NCI-H2227 (cell line): ENCODE measurements at regions not wholly inside any gene's neighbourhood (a gene's known extent, or its start where the extent isn't known, plus 50 kb on each side); places are given as distances from the start of the nearest gene placed in this dataset.

Experiments used
- DNase-seq: peaks from one replicate; lab custom pipeline; 2025; ENCODE audit not compliant: unreplicated experiment; lab: John Stamatoyannopoulos, UW

DNA sequence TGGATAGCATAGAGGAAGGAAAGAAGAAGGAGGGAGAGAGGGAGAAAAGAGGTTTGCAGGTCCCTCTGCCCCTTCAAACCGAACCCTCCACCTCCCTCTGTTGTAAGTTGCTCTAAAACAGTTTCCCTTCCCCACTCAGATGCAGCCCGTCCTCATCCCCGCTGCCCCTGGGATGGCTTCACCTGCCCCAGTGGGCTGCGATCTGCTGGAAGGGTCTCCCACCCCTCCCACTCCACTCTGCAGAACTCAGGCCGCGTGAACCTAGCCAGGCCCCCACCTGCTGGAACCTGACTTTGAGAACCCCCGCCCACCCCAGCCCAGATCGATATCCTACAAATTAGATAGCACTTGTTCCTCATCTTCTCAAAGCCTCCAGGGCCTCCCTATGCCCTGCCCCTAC lies 190.8 kb downstream of the DLL1 start:
- no peak for DNase-seq

DNA sequence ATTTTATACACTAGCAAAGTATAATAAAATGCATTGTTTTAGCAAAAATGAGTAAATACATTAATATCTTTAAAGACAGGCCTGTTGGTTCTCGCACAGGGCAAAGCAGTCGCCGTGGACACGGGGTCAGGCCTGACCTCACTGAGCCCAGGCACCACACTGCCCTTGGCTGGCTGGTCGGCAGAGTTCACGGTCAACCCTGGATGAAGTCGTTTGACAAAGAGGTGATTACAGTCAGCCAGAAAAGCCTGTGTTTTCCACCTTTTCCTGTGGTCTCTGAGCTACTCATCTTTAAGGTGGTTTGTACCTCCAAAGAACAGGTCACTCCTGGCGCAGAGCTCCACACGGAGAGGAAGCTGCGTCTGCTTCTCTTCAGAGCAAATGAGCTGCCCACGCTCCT lies 191.5 kb downstream of the DLL1 start:
- DNase-seq = no peak

DNA sequence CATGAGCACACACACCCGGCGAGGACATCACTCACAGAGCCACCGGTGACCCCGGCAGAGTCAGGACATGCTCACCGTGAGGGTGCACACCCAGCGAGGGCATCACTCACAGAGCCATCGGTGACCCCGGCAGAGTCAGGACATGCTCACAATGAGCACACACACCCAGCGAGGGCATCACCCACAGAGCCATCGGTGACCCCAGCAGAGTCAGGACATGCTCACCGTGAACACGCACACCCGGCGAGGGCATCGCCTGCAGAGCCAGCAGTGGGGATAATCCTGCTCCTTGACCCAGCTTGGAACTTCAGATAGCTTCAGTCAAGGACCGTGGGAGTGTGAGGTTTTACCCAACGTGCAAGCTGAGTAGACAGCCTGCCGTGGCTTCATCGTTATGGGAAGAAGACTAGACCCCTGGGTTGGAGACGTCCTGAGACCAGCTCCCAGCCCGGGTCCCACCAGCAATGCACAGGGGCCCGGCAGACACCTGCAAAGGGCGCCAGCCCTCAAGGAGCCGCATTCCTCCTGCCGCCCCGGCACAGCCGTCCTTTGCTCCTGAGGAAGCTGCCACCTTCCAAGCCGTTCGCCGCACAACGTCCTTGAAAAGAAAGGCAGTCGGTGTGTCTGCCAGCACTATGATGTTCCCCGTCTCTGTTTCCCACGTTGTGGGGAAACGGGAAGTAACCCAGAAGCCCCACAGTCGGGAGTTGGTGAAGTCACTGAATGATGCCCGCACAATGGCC lies 192.3 kb downstream of the DLL1 start:
- DNase-seq = no peak

DNA sequence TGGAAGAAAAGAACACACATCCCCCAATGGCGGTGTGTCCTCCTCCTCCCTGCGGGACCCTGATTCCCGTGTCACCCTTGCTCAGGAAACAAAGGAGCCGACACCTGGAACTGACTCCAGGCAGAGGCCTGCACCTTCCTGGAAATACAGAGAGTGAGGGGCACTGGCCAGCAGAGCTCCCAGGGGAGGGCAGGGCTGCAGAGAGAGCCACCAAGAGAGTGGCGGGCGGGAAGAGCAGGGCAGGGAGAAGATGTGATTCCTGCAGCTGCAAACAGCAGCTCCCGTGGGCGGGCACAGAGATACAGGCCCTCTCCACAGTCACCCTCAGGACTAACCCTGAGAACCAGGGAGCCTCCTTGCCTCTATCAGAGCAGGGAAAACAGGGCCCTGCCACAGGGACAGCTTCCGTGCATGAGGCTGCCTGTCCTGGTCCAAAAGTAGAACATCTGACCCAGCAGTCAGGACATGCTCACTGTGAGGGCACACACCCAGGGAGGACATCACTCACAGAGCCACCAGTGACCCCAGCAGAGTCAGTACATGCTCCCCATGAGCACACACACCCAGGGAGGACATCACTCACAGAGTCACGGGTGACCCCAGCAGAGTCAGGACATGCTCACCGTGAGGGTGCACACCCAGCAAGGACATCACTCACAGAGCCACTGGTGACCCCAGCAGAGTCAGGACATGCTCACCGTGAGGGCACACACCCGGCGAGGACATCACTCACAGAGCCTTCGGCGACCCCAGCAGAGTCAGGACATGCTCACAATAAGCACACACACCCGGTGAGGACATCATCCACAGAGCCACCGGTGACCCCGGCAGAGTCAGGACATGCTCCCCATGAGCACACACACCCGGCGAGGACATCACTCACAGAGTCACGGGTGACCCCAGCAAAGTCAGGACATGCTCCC lies 193.1 kb downstream of the DLL1 start:
- DNase-seq = no peak

GRCh38 chr6:170096803-170097504 lies 193.9 kb downstream of the DLL1 start:
- peak; percentile 84 for DNase-seq

- peak; percentile 89 for DNase-seq
Measured at GRCh38 chr6:170096191-170096802, 194.6 kb downstream of the DLL1 start.

- no peak for DNase-seq
Measured at GRCh38 chr6:170095273-170095981, 195.5 kb downstream of the DLL1 start.

- no peak for DNase-seq
Measured at GRCh38 chr6:170094686-170095272, 196.1 kb downstream of the DLL1 start.

- DNase-seq = no peak
Measured at GRCh38 chr6:170093658-170094596, 197.0 kb downstream of the DLL1 start.

DNA sequence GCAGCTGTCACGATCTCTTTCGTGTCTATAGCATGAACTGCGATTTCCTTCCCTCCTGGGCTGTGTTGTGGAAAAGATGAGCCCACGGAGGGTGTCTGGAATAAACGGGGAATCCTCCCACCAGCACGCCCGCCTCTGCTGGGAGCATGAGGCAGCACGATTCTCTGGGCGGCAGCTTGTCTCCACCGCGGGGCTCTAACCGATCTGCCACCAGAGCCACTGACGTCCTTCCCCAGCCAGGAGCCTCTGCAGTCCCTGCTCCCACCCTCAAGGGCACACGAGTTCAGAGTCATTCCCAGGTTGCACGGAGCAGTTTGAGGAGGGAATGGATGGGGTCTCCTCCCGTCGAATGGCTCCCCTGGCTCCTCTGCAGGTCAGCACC lies 197.6 kb downstream of the DLL1 start:
- no peak for DNase-seq

DNA sequence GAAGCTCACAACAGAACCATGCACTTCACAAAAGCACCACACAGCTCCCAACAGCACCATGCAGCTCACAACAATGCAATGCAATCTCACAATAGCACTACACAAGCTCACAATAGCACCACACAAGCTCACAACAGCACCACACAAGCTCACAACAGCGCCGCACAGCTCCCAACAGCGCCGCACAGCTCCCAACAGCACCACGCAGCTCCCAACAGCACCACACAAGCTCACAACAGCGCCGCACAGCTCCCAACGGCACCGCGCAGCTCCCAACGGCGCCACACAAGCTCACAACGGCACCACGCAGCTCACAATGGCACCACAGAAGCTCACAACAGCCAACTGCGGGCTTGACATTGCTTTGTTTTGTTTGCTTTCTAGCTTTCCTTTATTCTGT lies 198.1 kb downstream of the DLL1 start:
- no peak for DNase-seq

GRCh38 chr6:170091639-170092579 lies 199.0 kb downstream of the DLL1 start:
- DNase-seq = no peak

DNA sequence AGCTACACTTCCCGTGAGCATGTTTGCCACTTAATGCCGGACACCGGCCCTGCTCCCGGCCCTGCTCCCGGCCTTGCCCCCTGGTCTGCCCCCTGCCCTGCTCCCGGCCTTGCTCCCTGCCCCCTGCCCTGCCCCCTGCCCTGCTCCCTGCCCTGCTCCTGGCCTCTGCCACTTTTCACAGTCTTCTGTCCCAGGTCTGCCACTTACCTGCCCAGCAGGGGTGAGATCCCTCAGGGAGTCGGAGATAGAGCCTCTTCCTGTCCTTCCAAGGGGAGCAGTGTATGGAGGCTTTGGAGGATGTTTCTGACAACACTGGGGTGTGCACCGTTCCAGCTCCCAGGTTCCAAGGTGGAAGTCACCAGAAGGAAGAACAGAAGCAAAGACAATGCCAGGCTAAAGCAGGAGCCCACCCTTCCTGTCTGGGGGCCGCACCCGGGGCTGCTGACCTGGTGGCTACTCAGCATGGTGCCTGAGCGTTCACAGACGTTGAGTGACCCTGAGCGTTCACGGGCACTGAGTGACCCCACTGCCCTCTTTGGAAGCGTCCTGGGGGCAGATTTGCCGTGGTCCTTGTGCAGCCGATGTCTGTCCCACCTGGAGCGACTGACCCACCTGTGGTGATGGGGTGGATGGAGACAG lies 199.8 kb downstream of the DLL1 start:
- DNase-seq = no peak

DNA sequence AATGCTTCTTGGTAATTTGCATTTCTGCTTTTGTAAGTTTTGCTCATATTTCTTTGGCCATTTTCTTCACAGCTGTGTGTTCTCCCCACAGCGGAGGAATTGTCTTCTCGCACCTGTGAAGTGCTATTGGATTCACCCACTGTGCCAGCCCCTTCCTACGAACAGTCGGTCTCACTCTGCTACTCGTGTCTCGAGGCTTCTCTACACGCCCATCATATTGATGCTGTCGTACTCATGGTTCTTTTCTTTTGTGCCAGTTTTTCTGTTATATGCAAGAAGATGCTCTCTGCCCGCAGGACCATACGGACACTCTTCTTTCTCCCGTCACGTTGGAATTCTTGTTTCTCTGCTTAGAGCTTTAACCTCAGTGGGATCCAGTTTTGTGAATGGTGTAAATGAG lies 200.3 kb downstream of the DLL1 start:
- DNase-seq = no peak

DNA sequence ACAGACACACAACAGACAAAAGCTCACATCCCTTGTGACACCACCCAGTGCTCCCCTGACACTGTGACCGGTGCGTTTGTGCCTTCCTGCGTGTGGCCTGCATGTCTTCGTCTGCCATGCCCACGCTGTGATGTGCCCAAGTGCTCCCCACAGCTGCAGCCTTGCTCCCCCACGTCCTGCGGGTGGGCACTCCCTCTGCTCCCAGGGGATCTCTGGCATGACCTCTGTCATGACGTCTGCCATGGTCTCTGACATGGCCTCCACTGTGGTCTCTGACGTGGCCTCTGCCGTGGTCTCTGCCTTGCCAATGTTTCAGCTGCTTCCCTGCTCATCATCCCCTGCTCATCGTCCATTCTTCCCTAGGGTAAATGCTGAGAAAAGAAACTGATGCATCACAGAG lies 200.9 kb downstream of the DLL1 start:
- DNase-seq = no peak

DNA sequence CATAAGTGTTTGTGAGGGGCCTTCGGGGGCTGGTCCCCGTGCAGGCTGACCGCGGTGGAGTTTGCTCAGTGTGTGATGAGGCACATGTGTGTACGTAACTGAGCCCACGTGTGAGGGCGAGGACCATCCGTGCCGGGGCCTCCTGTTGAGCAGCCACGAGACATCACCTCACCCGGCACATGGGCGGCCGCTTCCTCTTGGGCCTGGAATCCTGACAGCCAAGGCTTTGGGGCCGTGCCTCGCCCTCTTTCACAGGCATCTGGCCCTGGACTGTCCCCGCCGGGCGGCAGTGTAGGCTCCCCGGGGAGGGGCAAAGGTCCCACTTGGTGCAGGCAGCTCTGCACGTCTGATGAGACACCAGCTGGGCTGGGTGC lies 202.3 kb downstream of the DLL1 start:
- no peak for DNase-seq

DNA sequence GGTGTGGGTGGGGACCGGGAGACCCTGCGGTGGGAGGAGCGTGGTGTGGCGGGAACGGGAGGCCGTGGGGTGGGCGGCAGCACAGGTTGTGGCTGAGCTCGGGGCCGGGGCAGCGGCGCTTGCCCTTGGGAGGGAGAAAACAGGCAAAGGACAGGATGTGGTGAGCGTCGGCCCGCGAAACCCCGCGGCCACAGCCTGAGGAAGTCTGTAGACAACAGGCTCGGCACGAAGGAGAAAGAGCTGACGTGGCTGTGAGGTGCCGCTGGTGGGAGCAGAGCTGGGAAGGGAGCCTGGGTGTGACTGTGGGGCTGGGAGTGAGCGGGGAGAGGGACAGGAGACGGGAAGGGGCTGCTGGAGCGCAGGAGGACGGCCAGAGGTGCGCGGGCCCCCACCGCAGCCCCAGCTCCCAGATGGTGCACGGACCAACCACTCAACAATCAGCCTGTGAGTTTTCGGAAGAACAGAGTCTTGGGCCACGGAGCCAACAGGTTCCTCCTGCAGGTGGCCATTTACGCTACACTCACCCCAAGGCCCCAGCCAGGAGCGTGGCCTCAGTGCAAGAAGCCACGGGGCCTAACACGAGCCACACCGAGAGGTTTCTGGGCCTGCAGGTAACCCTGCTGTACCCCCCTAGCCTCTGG lies 202.8 kb downstream of the DLL1 start:
- no peak for DNase-seq
